Mammary epithelial cell (primary cell): ENCODE measurements at regions not wholly inside any gene's neighbourhood (a gene's known extent, or its start where the extent isn't known, plus 50 kb on each side); places are given as distances from the start of the nearest gene placed in this dataset.

Source experiments
- EZH2 ChIP-seq: IDR thresholded peaks from 2 replicates; pipeline ENCODE4 v1.6.1; 2012; ENCODE audit warnings: low read length, inconsistent platforms, borderline replicate concordance
- TF ChIP-seq, protein P1 (sequence below), 2 donors: IDR thresholded peaks in 1 of 2; conservative IDR thresholded peaks in 1 of 2; 2 replicates each; pipeline ENCODE4 v1.5.1; 2011 to 2012; ENCODE audit warnings: inconsistent platforms in 2 of 2, low read length in 2 of 2, mild to moderate bottlenecking in 2 of 2, control low read depth in 1 of 2, low read depth in 1 of 2; ENCODE audit not compliant: insufficient read depth in 1 of 2; ENCODE audit errors: extremely low read depth in 1 of 2

GRCh38 chr3:84125201-84125721 is 833.5 kb upstream of the CADM2 start:
- TF ChIP-seq, protein P1, sequence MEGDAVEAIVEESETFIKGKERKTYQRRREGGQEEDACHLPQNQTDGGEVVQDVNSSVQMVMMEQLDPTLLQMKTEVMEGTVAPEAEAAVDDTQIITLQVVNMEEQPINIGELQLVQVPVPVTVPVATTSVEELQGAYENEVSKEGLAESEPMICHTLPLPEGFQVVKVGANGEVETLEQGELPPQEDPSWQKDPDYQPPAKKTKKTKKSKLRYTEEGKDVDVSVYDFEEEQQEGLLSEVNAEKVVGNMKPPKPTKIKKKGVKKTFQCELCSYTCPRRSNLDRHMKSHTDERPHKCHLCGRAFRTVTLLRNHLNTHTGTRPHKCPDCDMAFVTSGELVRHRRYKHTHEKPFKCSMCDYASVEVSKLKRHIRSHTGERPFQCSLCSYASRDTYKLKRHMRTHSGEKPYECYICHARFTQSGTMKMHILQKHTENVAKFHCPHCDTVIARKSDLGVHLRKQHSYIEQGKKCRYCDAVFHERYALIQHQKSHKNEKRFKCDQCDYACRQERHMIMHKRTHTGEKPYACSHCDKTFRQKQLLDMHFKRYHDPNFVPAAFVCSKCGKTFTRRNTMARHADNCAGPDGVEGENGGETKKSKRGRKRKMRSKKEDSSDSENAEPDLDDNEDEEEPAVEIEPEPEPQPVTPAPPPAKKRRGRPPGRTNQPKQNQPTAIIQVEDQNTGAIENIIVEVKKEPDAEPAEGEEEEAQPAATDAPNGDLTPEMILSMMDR (conservative IDR thresholded peaks at IDR 0.05 in 1 of 2, IDR thresholded peaks at IDR 0.05 in 1 of 2; ENCODE audit: extremely low read depth in 1 of 2, insufficient read depth in 1 of 2, low read depth in 1 of 2, low read length in 2 of 2) = no peak
- no peak for TF ChIP-seq EZH2
